ENCODE measurements at regions not wholly inside any gene's neighbourhood (a gene's known extent, or its start where the extent isn't known, plus 50 kb on each side); places are given as distances from the start of the nearest gene placed in this dataset.
A peak's percentile ranks its signal among the peaks of the same experiment; 100 is the strongest.

- TF ChIP-seq, protein P1, sequence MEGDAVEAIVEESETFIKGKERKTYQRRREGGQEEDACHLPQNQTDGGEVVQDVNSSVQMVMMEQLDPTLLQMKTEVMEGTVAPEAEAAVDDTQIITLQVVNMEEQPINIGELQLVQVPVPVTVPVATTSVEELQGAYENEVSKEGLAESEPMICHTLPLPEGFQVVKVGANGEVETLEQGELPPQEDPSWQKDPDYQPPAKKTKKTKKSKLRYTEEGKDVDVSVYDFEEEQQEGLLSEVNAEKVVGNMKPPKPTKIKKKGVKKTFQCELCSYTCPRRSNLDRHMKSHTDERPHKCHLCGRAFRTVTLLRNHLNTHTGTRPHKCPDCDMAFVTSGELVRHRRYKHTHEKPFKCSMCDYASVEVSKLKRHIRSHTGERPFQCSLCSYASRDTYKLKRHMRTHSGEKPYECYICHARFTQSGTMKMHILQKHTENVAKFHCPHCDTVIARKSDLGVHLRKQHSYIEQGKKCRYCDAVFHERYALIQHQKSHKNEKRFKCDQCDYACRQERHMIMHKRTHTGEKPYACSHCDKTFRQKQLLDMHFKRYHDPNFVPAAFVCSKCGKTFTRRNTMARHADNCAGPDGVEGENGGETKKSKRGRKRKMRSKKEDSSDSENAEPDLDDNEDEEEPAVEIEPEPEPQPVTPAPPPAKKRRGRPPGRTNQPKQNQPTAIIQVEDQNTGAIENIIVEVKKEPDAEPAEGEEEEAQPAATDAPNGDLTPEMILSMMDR (IDR thresholded peaks at IDR 0.05; ENCODE audit: low read depth, low read length, missing control alignments), result no peak
- DNase-seq (ENCODE audit: low read depth), result no peak
- H3K4me3 ChIP-seq (ENCODE audit: low read depth, low read length), result no peak overlapping the region
These were observed 570.9 kb upstream of the CAMK1G start for GRCh38 chr1:209012443-209013196.

- TF ChIP-seq, protein P1 (IDR thresholded peaks at IDR 0.05; ENCODE audit: low read depth, low read length, missing control alignments), result no peak
- no peak overlapping the region for H3K4me3 ChIP-seq (ENCODE audit: low read depth, low read length)
- DNase-seq (ENCODE audit: low read depth), result no peak
These were observed 568.4 kb upstream of the CAMK1G start for GRCh38 chr1:209015092-209015491.

DNA sequence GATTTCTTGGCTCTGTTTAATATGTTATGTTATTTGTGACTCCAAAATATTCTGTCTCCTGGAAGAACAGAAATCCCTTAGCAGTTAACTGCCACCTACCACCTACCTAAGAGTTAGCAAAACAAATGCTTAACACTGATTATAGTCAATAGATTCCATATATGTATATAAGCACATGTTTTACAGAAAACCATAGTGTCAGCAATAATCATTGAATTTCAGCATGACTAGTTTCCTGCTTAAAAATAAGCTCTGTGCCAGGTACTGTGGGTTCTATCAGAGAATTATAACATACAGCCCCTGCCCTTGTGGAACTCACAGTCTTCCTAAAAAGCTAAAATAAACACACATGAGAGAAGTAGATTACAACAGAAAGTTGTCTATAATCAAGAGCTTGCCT is 561.9 kb upstream of the CAMK1G start:
- DNase-seq (ENCODE audit: low read depth), result no peak
- no peak overlapping the region for H3K4me3 ChIP-seq (ENCODE audit: low read depth, low read length)
- TF ChIP-seq, protein P1 (IDR thresholded peaks at IDR 0.05; ENCODE audit: low read depth, low read length, missing control alignments), result no peak

- TF ChIP-seq, protein P1 (IDR thresholded peaks at IDR 0.05; ENCODE audit: low read depth, low read length, missing control alignments), result no peak
- no peak for DNase-seq (ENCODE audit: low read depth)
- H3K4me3 ChIP-seq (ENCODE audit: low read depth, low read length), result no peak overlapping the region
These were observed 559.7 kb upstream of the CAMK1G start for GRCh38 chr1:209023790-209024189.

DNA sequence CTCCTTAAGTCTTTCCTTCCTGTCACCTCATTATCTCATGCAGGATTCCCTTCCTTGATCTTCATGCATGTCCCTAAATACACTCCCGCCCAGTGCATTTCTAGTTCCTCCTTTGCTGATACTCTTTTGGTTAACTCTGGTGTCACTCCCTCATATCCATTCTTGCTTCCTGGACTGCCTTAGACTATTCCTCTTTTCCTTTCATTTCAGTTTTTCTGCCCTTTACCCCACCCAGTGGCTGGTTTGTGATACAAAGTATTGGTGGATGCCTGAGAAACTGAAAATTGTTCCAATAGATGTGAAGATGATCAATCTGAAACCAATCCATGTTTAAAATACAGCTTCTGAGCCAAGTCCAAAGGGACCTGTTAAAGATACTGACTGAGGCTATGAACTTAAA is 553.8 kb upstream of the CAMK1G start:
- H3K4me3 ChIP-seq (ENCODE audit: low read depth, low read length), result no peak overlapping the region
- TF ChIP-seq, protein P1 (IDR thresholded peaks at IDR 0.05; ENCODE audit: low read depth, low read length, missing control alignments), result peak; percentile 20
- no peak for DNase-seq (ENCODE audit: low read depth)

GRCh38 chr1:209030454-209031167 is 552.9 kb upstream of the CAMK1G start:
- TF ChIP-seq, protein P1 (IDR thresholded peaks at IDR 0.05; ENCODE audit: low read depth, low read length, missing control alignments), result no peak
- H3K4me3 ChIP-seq (ENCODE audit: low read depth, low read length), result no peak overlapping the region
- DNase-seq (ENCODE audit: low read depth), result no peak
